Mucosa of rectum (tissue), 2 donors: ENCODE measurements at regions not wholly inside any gene's neighbourhood (a gene's known extent, or its start where the extent isn't known, plus 50 kb on each side); places are given as distances from the start of the nearest gene placed in this dataset.

Experiments
- H3K27ac ChIP-seq, 2 donors: one replicate each; pipeline ENCODE4 v1.7.0; 2013; ENCODE audit warnings: inconsistent platforms in 2 of 2, low read depth in 2 of 2, low read length in 2 of 2
- H3K27me3 ChIP-seq, 2 donors: one replicate each; pipeline ENCODE4 v1.7.0; 2013; ENCODE audit warnings: low read length in 2 of 2; ENCODE audit not compliant: control insufficient read depth in 2 of 2, insufficient read depth in 2 of 2
- H3K36me3 ChIP-seq, 2 donors: one replicate each; pipeline ENCODE4 v1.7.0; 2013; ENCODE audit warnings: low read length in 2 of 2; ENCODE audit not compliant: control insufficient read depth in 2 of 2, insufficient read depth in 2 of 2
- H3K4me1 ChIP-seq, 2 donors: one replicate each; pipeline ENCODE4 v1.7.0; 2013; ENCODE audit warnings: low read length in 2 of 2, mild to moderate bottlenecking in 1 of 2; ENCODE audit not compliant: control insufficient read depth in 2 of 2, insufficient read depth in 2 of 2
- H3K4me3 ChIP-seq, 2 donors: one replicate each; pipeline ENCODE4 v1.7.0; 2013; ENCODE audit warnings: low read length in 2 of 2
- H3K9ac ChIP-seq, 2 donors: one replicate each; pipeline ENCODE4 v1.7.0; 2013; ENCODE audit warnings: low read length in 2 of 2, low read depth in 1 of 2, mild to moderate bottlenecking in 1 of 2
- H3K9me3 ChIP-seq, 2 donors: one replicate each; pipeline ENCODE4 v1.7.0; 2013; ENCODE audit warnings: low read length in 2 of 2; ENCODE audit not compliant: control insufficient read depth in 2 of 2
- donor health status: healthy.
- donor health status: Normal muscosa, but diverticular disease.

GRCh38 chr12:108403952-108404351 lies 64.8 kb upstream of the CMKLR1 start:
- Histone ChIP-seq H3K9me3 (no peaks in the 10 kb centered on the region), H3K27me3 (no peaks in the 10 kb centered on the region), H3K4me1 (no peaks in the 10 kb centered on the region), H3K36me3 (no peaks in the 10 kb centered on the region), H3K9ac (no peak overlapping the region), H3K27ac (no peak overlapping the region), H3K4me3 (no peak overlapping the region)

GRCh38 chr12:108401964-108402363 lies 62.9 kb upstream of the CMKLR1 start:
- Histone ChIP-seq H3K9ac (no peak overlapping the region), H3K36me3 (no peaks in the 10 kb centered on the region), H3K4me3 (no peak overlapping the region), H3K4me1 (no peaks in the 10 kb centered on the region), H3K27ac (no peak overlapping the region), H3K9me3 (no peaks in the 10 kb centered on the region), H3K27me3 (no peaks in the 10 kb centered on the region)

- Histone ChIP-seq H3K36me3 (no peaks in the 10 kb centered on the region), H3K27ac (no peak overlapping the region), H3K9me3 (no peaks in the 10 kb centered on the region), H3K4me1 (no peaks in the 10 kb centered on the region), H3K27me3 (no peaks in the 10 kb centered on the region), H3K4me3 (no peak overlapping the region), H3K9ac (no peak overlapping the region)
Observed at GRCh38 chr12:108400900-108401480, 61.9 kb upstream of the CMKLR1 start.

GRCh38 chr12:108400481-108400880 lies 61.4 kb upstream of the CMKLR1 start:
- Histone ChIP-seq H3K36me3 (no peaks in the 10 kb centered on the region), H3K27me3 (no peaks in the 10 kb centered on the region), H3K4me1 (no peaks in the 10 kb centered on the region), H3K4me3 (no peak overlapping the region), H3K9ac (no peak overlapping the region), H3K9me3 (no peaks in the 10 kb centered on the region), H3K27ac (no peak overlapping the region)

GRCh38 chr12:108400056-108400455 lies 60.9 kb upstream of the CMKLR1 start:
- no peaks in the 10 kb centered on the region for H3K36me3 ChIP-seq
- no peak overlapping the region for H3K27ac ChIP-seq
- no peak overlapping the region for H3K4me3 ChIP-seq
- H3K27me3 ChIP-seq = no peaks in the 10 kb centered on the region
- H3K4me1 ChIP-seq = no peaks in the 10 kb centered on the region
- H3K9ac ChIP-seq = no peak overlapping the region
- no peaks in the 10 kb centered on the region for H3K9me3 ChIP-seq

GRCh38 chr12:108399514-108399913 lies 60.4 kb upstream of the CMKLR1 start:
- no peak overlapping the region for H3K4me3 ChIP-seq

GRCh38 chr12:108394196-108394595 lies 55.1 kb upstream of the CMKLR1 start:
- no peaks in the 10 kb centered on the region for H3K27me3 ChIP-seq
- H3K27ac ChIP-seq = no peak overlapping the region
- H3K9ac ChIP-seq = no peak overlapping the region
- no peaks in the 10 kb centered on the region for H3K9me3 ChIP-seq
- H3K4me1 ChIP-seq = no peaks in the 10 kb centered on the region
- H3K4me3 ChIP-seq = no peak overlapping the region
- H3K36me3 ChIP-seq = no peaks in the 10 kb centered on the region

More at GRCh38 chr12:108399514-108399913, 60.4 kb upstream of the CMKLR1 start:
- H3K9ac ChIP-seq = no peak overlapping the region
- no peak overlapping the region for H3K27ac ChIP-seq
- no peaks in the 10 kb centered on the region for H3K9me3 ChIP-seq
- H3K36me3 ChIP-seq = no peaks in the 10 kb centered on the region
- H3K4me1 ChIP-seq = no peaks in the 10 kb centered on the region
- H3K27me3 ChIP-seq = no peaks in the 10 kb centered on the region

- Histone ChIP-seq H3K4me1 (no peaks in the 10 kb centered on the region), H3K9me3 (no peaks in the 10 kb centered on the region), H3K27me3 (no peaks in the 10 kb centered on the region), H3K27ac (no peak overlapping the region), H3K4me3 (no peak overlapping the region), H3K9ac (no peak overlapping the region), H3K36me3 (no peaks in the 10 kb centered on the region)
Observed at GRCh38 chr12:108392284-108392683, 53.2 kb upstream of the CMKLR1 start.

- Histone ChIP-seq H3K27ac (no peak overlapping the region), H3K4me3 (no peak overlapping the region), H3K9ac (no peak overlapping the region), H3K36me3 (no peaks in the 10 kb centered on the region), H3K9me3 (no peaks in the 10 kb centered on the region), H3K4me1 (no peaks in the 10 kb centered on the region), H3K27me3 (no peaks in the 10 kb centered on the region)
Observed at GRCh38 chr12:108390495-108391203, 51.5 kb upstream of the CMKLR1 start.

- Histone ChIP-seq H3K9ac (no peak overlapping the region), H3K4me3 (no peak overlapping the region), H3K36me3 (no peaks in the 10 kb centered on the region), H3K27me3 (no peaks in the 10 kb centered on the region), H3K4me1 (no peaks in the 10 kb centered on the region), H3K27ac (no peak overlapping the region), H3K9me3 (no peaks in the 10 kb centered on the region)
Observed at GRCh38 chr12:108389544-108389943, 50.4 kb upstream of the CMKLR1 start.
